ENCODE measurements at regions not wholly inside any gene's neighbourhood (a gene's known extent, or its start where the extent isn't known, plus 50 kb on each side); places are given as distances from the start of the nearest gene placed in this dataset.
"Not testable (repeated sequence)": the region's sequence is repeated elsewhere in the genome, so short reads cannot be mapped to it uniquely, and the experiment has no call there.

- DNase-seq (ENCODE audit: low spot score), result no peak
- ChIA-PET POLR2A (interaction anchor here (0.7 kb wide), 1 partner anchor 10 kb away, joined by 3 read pairs; no protein-coding TSS in a partner anchor), CTCF (ENCODE audit: unreplicated experiment) (no interaction called here)
- intact Hi-C loops (cut with micrococcal nuclease; ENCODE audit: unreplicated experiment), result no loop called here
- no TSS peak for BruUV-seq (replicated peaks)
- H3K36me3 ChIP-seq (ENCODE audit: insufficient read depth, low read length), result no peaks in the 10 kb centered on the region
- no peak overlapping the region for H2AFZ ChIP-seq (ENCODE audit: low read length)
- H3K9me3 ChIP-seq (ENCODE audit: low read length), result no peaks in the 10 kb centered on the region
- no peaks in the 10 kb centered on the region; the same call in 1 of the 2 replicates for H3K79me2 ChIP-seq (ENCODE audit: insufficient read depth, low read depth, low read length)
- H3K4me2 ChIP-seq (ENCODE audit: low read length), result no peak overlapping the region
- TF ChIP-seq CTCF (conservative IDR thresholded peaks at IDR 0.05; ENCODE audit: low read length), result no peak
- no peak for TF ChIP-seq EZH2phosphoT487 (IDR thresholded peaks at IDR 0.05; ENCODE audit: borderline replicate concordance, low read depth, low read length)
- no peak overlapping the region for H3K27ac ChIP-seq (ENCODE audit: low read depth, low read length, poor library complexity, severe bottlenecking)
- no peaks in the 10 kb centered on the region for H3K4me1 ChIP-seq (ENCODE audit: insufficient read depth, low read length, poor library complexity, severe bottlenecking)
- H4K20me1 ChIP-seq (ENCODE audit: insufficient read depth, low read length), result no peaks in the 10 kb centered on the region
- no peak overlapping the region for H3K4me3 ChIP-seq (ENCODE audit: low read depth, low read length, poor library complexity, severe bottlenecking)
- H3K9me2 ChIP-seq (ENCODE audit: insufficient read depth, low read length), result no peaks in the 10 kb centered on the region
Observed at GRCh38 chr5:101458587-101458986, 555.5 kb upstream of the ST8SIA4 start.

GRCh38 chr5:101455851-101456250 lies 552.8 kb upstream of the ST8SIA4 start:
- no TSS peak for BruUV-seq (replicated peaks)
- TF ChIP-seq CTCF (conservative IDR thresholded peaks at IDR 0.05; ENCODE audit: low read length) (no peak), EZH2phosphoT487 (IDR thresholded peaks at IDR 0.05; ENCODE audit: borderline replicate concordance, low read depth, low read length) (no peak)
- Histone ChIP-seq H4K20me1 (ENCODE audit: insufficient read depth, low read length) (no peaks in the 10 kb centered on the region), H3K4me3 (ENCODE audit: low read depth, low read length, poor library complexity, severe bottlenecking) (no peak overlapping the region), H2AFZ (ENCODE audit: low read length) (no peak overlapping the region), H3K36me3 (ENCODE audit: insufficient read depth, low read length) (no peaks in the 10 kb centered on the region), H3K4me2 (ENCODE audit: low read length) (no peak overlapping the region), H3K9me2 (ENCODE audit: insufficient read depth, low read length) (no peaks in the 10 kb centered on the region), H3K79me2 (ENCODE audit: insufficient read depth, low read depth, low read length) (no peaks in the 10 kb centered on the region; the same call in 1 of the 2 replicates), H3K4me1 (ENCODE audit: insufficient read depth, low read length, poor library complexity, severe bottlenecking) (no peaks in the 10 kb centered on the region), H3K9me3 (ENCODE audit: low read length) (no peaks in the 10 kb centered on the region), H3K27ac (ENCODE audit: low read depth, low read length, poor library complexity, severe bottlenecking) (no peak overlapping the region)
- no peak for DNase-seq (ENCODE audit: low spot score)
- intact Hi-C loops (cut with micrococcal nuclease; ENCODE audit: unreplicated experiment), result no loop called here
- POLR2A ChIA-PET, result no interaction called here
- CTCF ChIA-PET (ENCODE audit: unreplicated experiment), result no interaction called here

GRCh38 chr5:101455048-101455447 lies 552.0 kb upstream of the ST8SIA4 start:
- no peak overlapping the region for H2AFZ ChIP-seq (ENCODE audit: low read length)
- no peaks in the 10 kb centered on the region for H3K9me3 ChIP-seq (ENCODE audit: low read length)
- H3K27ac ChIP-seq (ENCODE audit: low read depth, low read length, poor library complexity, severe bottlenecking), result no peak overlapping the region
- H3K36me3 ChIP-seq (ENCODE audit: insufficient read depth, low read length), result no peaks in the 10 kb centered on the region
- TF ChIP-seq CTCF (conservative IDR thresholded peaks at IDR 0.05; ENCODE audit: low read length) (no peak), EZH2phosphoT487 (IDR thresholded peaks at IDR 0.05; ENCODE audit: borderline replicate concordance, low read depth, low read length) (no peak)
- BruUV-seq (replicated peaks), result no TSS peak
- H3K9me2 ChIP-seq (ENCODE audit: insufficient read depth, low read length), result no peaks in the 10 kb centered on the region
- ChIA-PET POLR2A (interaction anchor here (0.6 kb wide), 2 partner anchors 52 to 1675 kb away, joined by 4 to 8 read pairs; no protein-coding TSS in a partner anchor), CTCF (ENCODE audit: unreplicated experiment) (no interaction called here)
- DNase-seq (ENCODE audit: low spot score), result no peak
- H3K4me1 ChIP-seq (ENCODE audit: insufficient read depth, low read length, poor library complexity, severe bottlenecking), result no peaks in the 10 kb centered on the region
- H4K20me1 ChIP-seq (ENCODE audit: insufficient read depth, low read length), result no peaks in the 10 kb centered on the region
- H3K4me3 ChIP-seq (ENCODE audit: low read depth, low read length, poor library complexity, severe bottlenecking), result no peak overlapping the region
- no peaks in the 10 kb centered on the region; the same call in 1 of the 2 replicates for H3K79me2 ChIP-seq (ENCODE audit: insufficient read depth, low read depth, low read length)
- intact Hi-C loops (cut with micrococcal nuclease; ENCODE audit: unreplicated experiment), result no loop called here
- H3K4me2 ChIP-seq (ENCODE audit: low read length), result no peak overlapping the region

- intact Hi-C loops (cut with micrococcal nuclease; ENCODE audit: unreplicated experiment); H3K4me2 ChIP-seq (ENCODE audit: low read length); H3K4me1 ChIP-seq (ENCODE audit: insufficient read depth, low read length, poor library complexity, severe bottlenecking); CTCF ChIA-PET (ENCODE audit: unreplicated experiment); DNase-seq (ENCODE audit: low spot score); BruUV-seq (replicated peaks); H3K9me2 ChIP-seq (ENCODE audit: insufficient read depth, low read length); H3K79me2 ChIP-seq (ENCODE audit: insufficient read depth, low read depth, low read length); H3K4me3 ChIP-seq (ENCODE audit: low read depth, low read length, poor library complexity, severe bottlenecking); POLR2A ChIA-PET; H2AFZ ChIP-seq (ENCODE audit: low read length); H4K20me1 ChIP-seq (ENCODE audit: insufficient read depth, low read length); H3K9me3 ChIP-seq (ENCODE audit: low read length); H3K27ac ChIP-seq (ENCODE audit: low read depth, low read length, poor library complexity, severe bottlenecking); H3K36me3 ChIP-seq (ENCODE audit: insufficient read depth, low read length): not testable (repeated sequence)
Observed at GRCh38 chr5:101442281-101442680, 539.2 kb upstream of the ST8SIA4 start.

All from OCI-LY7 (cell line).